ENCODE measurements at regions not wholly inside any gene's neighbourhood (a gene's known extent, or its start where the extent isn't known, plus 50 kb on each side); places are given as distances from the start of the nearest gene placed in this dataset.

DNA sequence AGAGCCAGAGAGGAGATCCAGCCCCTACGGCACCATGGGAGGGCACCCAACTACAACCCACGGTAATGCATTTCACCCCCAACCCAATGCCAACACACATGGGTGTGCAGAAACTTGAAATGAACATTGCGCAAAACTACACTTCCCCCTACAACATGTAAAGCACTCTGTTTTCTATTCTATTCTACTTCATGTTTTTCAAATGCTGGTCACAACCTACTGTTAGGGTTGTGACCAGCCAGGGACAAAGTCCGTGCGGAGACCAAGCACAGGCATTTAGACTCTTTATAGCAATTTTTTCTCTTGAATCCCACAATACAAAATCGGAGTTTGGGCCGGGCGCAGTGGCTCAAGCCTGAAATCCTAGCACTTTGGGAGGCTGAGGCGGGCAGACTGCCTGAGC, 90.6 kb downstream of the MRPL14 start:
- no peak overlapping the region for H3K4me3 Mint-ChIP-seq
- H3K27me3 Mint-ChIP-seq, result peaks cover 3% of the 10 kb centered on the region
- H3K9me3 Mint-ChIP-seq, result no peaks in the 10 kb centered on the region
- no peak overlapping the region for H3K27ac Mint-ChIP-seq
- intact Hi-C loops (cut with micrococcal nuclease), result no loop called here
- DNase-seq, result no peak
- H3K36me3 Mint-ChIP-seq (ENCODE audit: low read depth), result no peaks in the 10 kb centered on the region
- peaks cover 13% of the 10 kb centered on the region for H3K4me1 Mint-ChIP-seq

DNA sequence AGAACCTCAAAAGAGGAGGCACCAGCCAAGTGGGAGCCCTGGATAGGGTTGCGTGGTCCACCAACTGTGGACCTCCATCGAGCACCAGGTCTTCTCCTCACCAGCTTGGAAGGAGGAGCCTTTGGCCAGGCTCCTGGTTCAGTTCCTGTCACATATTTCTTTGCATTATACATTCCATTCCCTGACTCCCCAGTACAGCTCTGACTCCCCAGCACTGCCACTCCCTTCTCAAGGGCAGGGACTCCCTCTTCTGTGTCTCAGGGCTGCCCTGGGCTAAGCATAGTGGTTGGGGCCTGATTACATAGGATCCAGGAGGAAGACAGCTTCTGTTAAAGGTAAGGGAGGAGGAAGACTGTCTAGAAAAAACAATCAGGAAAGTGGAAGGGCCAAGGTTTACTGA, 91.1 kb downstream of the MRPL14 start:
- Mint-ChIP-seq H3K9me3 (no peaks in the 10 kb centered on the region), H3K36me3 (ENCODE audit: low read depth) (no peaks in the 10 kb centered on the region), H3K4me1 (peaks cover 8% of the 10 kb centered on the region), H3K27me3 (peaks cover 5% of the 10 kb centered on the region), H3K27ac (no peak overlapping the region), H3K4me3 (no peak overlapping the region)
- intact Hi-C loops (cut with micrococcal nuclease), result no loop called here
- no peak for DNase-seq

DNA sequence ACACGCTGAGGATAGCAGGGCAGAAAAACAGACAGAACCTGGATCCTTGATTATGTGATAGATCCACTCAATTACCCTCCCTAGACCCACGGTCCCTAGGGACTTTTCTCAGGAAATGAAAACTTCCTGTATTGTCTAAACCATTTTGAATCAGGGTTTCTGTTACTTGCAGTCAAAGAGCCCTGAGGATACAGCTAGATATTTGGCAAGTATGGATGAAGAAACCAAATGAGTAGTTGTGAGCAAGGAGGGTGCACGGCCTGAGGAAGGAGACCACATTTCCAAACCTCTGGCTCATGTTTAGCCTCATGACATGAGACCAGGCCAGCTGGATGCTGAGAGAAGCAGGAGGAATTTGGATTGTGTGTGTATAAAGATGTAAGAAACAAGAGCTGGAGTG, 91.6 kb downstream of the MRPL14 start:
- intact Hi-C loops (cut with micrococcal nuclease), result no loop called here
- no peak overlapping the region for H3K27ac Mint-ChIP-seq
- H3K4me3 Mint-ChIP-seq, result no peak overlapping the region
- no peaks in the 10 kb centered on the region for H3K36me3 Mint-ChIP-seq (ENCODE audit: low read depth)
- no peaks in the 10 kb centered on the region for H3K9me3 Mint-ChIP-seq
- H3K27me3 Mint-ChIP-seq, result peaks cover 5% of the 10 kb centered on the region
- no peak for DNase-seq
- H3K4me1 Mint-ChIP-seq, result peaks cover 6% of the 10 kb centered on the region

DNA sequence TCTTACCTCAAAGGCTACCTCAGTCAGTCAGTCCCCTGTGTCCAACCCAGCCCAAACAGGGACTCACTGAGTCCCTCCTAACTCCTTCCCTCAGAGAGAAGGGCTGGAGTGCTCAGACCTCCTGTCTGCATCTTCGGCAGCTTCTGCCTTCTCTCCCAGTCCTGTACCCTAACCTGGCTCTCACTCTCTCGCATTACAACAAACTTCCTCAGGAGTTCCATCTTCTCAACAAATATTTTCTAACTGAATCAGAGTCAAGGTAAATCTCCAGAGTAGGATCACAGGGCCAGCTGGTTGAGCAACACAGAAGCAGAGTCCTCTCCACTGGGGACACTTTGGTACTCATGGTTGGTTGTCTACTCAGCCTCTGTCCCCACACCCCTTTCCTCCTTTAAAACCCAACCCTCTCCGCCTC, 92.3 kb downstream of the MRPL14 start:
- Mint-ChIP-seq H3K27me3 (peaks cover 10% of the 10 kb centered on the region), H3K27ac (no peak overlapping the region), H3K4me3 (no peak overlapping the region), H3K36me3 (ENCODE audit: low read depth) (no peaks in the 10 kb centered on the region), H3K9me3 (no peaks in the 10 kb centered on the region), H3K4me1 (peaks cover 6% of the 10 kb centered on the region)
- intact Hi-C loops (cut with micrococcal nuclease), result no loop called here
- DNase-seq, result no peak

DNA sequence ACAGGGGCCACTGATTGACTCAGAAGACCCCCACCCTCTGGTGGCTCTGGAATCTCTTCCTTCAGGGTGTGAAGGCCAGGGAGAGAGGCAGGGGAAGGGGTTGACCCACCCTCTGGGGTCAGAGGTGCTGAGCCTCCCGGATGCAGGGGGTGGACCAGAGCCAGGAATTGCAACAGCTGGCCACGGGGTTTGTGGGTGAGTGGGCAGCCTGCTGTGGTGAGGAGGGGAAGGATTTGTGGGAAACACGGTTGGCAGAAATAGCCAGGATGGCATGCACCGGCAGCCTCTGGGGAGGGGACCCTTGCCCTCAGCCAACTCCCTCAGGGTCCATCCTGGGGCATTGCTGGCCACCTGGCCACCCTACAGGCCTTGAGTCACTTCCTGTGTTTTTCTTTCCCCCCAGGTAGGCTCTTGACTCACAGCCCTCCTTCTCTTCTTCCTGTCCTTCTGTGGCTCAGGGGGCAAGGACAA, 92.8 kb downstream of the MRPL14 start:
- Mint-ChIP-seq H3K27ac (no peak overlapping the region), H3K27me3 (peaks cover 11% of the 10 kb centered on the region), H3K9me3 (no peaks in the 10 kb centered on the region), H3K4me1 (peaks cover 6% of the 10 kb centered on the region), H3K4me3 (no peak overlapping the region), H3K36me3 (ENCODE audit: low read depth) (no peaks in the 10 kb centered on the region)
- intact Hi-C loops (cut with micrococcal nuclease), result no loop called here
- DNase-seq, result no peak

DNA sequence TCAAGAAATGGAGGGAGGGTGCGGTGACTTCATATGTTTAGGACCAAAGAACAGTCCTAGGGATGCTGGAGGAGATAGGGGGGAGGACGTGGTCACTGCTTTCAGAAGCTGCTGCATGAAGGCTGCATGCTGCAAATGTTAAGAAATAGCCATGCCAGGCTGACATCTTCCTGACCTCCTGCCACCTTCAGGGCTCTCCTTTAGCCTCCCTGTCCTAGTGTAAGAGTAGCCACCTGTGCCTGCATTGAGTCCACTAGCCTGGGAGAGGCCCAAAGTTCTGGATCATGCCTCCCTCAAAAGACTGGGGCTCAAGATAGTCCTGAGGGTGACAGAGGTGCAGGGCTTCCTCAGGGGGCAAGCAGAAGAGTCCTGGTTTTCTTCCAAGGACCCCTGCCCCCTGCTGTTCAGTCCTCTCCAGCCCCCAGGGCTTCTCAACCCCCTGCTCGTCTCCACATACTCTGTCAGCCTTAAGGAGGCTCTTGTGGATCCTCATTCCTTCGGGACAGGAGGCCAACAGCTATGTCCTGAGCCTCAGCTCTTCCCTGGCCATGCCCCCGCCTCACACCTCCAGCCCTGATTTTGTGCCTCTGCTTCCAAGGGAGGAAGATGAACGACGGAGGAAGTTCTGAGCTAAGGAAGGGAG, 96.3 kb downstream of the MRPL14 start:
- DNase-seq, result no peak
- H3K9me3 Mint-ChIP-seq, result no peaks in the 10 kb centered on the region
- H3K4me3 Mint-ChIP-seq, result no peak overlapping the region
- peaks cover 20% of the 10 kb centered on the region for H3K27me3 Mint-ChIP-seq
- peaks cover 6% of the 10 kb centered on the region for H3K4me1 Mint-ChIP-seq
- H3K27ac Mint-ChIP-seq, result no peak overlapping the region
- H3K36me3 Mint-ChIP-seq (ENCODE audit: low read depth), result no peaks in the 10 kb centered on the region
- intact Hi-C loops (cut with micrococcal nuclease), result no loop called here

DNA sequence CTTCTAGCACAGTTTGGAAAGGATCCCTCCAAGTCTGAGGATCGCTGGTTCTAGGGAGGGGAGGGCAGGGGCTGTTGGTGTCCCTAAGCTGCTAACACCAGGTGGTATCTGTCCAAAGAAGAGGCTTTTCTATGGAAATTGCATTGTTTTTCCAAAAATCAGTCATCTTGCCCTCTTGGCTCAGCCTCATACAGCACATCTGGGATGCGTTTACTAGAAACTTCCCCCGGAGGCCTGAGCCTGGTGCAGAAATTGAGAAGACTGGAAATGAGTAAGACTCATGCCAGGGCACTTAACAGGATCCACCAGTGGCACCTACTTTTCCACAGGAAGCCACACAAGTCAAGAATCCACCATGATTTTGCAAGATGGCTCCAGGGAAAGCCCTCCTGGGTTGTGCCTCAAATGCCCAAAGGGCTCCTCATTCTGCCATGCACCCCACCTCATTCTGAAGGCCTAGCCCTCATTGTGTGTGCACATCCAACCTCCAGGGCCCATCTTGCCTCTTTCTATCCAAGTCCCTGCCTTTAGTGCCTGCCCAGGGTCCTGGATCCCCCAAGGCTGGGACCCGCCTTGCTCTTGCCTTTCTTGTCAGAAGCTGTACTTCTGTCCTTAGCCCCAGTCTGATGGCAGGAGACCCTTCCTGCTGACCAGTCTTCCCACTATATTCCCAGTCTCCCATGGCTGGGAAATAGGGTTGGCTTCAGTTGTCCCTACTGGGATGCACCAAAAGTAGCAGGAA, 97.6 kb downstream of the MRPL14 start:
- no peak for DNase-seq
- intact Hi-C loops (cut with micrococcal nuclease), result no loop called here
- peaks cover 20% of the 10 kb centered on the region for H3K27me3 Mint-ChIP-seq

DNA sequence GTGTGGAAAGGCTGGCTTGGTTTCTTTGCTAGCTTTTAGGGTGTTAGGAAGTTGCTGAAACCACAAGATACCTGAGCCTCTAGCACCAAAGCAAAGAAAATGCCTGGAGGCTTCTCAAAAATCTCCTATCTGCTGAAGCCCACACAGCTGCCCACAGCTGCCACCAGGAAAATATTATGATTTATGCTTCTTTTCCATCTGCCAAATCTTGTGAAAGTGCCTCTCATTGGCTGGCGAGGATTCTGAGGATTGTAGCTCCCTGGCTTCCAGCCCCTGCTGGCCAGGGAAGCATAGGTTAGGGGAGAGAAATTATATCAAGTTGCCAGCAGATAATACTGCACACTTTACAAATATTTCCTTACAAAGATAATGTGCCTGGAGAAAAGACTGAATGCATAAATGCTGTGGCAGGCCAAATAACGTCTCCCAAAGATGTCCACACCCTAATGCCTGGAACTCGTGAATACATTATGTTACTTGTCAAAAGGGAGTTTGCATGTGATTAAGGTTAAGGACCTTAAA, 98.4 kb downstream of the MRPL14 start:
- H3K27ac Mint-ChIP-seq, result no peak overlapping the region
- H3K4me1 Mint-ChIP-seq, result peaks cover 3% of the 10 kb centered on the region
- intact Hi-C loops (cut with micrococcal nuclease), result no loop called here
- peaks cover 20% of the 10 kb centered on the region for H3K27me3 Mint-ChIP-seq
- no peaks in the 10 kb centered on the region for H3K36me3 Mint-ChIP-seq (ENCODE audit: low read depth)
- no peaks in the 10 kb centered on the region for H3K9me3 Mint-ChIP-seq
- no peak overlapping the region for H3K4me3 Mint-ChIP-seq
- no peak for DNase-seq

More for the DNA sequence above, 97.6 kb downstream of the MRPL14 start:
- Mint-ChIP-seq H3K4me3 (no peak overlapping the region), H3K4me1 (peaks cover 3% of the 10 kb centered on the region), H3K9me3 (no peaks in the 10 kb centered on the region), H3K27ac (no peak overlapping the region), H3K36me3 (ENCODE audit: low read depth) (no peaks in the 10 kb centered on the region)

DNA sequence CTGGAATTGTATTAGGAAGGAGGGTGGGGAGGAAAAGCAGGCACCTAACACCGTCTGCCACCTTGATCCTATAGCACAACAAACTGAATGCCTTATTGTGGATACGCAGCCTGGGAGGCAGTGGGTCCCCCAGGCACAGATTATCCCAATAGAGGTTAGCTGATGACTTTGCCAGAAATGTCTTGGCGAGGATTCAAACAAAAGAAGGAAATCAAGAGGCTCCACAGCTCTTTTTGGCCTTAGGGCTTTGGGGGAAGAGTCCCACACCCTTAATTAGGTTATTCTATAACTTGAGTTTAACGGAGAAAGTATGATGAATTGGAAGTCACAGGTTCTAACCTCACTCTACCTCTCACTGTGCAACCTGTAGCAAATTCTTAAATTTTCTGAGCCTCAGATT, 102.0 kb downstream of the MRPL14 start:
- no peak overlapping the region for H3K4me3 Mint-ChIP-seq
- DNase-seq, result no peak
- H3K36me3 Mint-ChIP-seq (ENCODE audit: low read depth), result no peaks in the 10 kb centered on the region
- no peak overlapping the region for H3K27ac Mint-ChIP-seq
- peaks cover 13% of the 10 kb centered on the region for H3K27me3 Mint-ChIP-seq
- peaks cover 3% of the 10 kb centered on the region for H3K4me1 Mint-ChIP-seq
- H3K9me3 Mint-ChIP-seq, result no peaks in the 10 kb centered on the region
- intact Hi-C loops (cut with micrococcal nuclease), result no loop called here

DNA sequence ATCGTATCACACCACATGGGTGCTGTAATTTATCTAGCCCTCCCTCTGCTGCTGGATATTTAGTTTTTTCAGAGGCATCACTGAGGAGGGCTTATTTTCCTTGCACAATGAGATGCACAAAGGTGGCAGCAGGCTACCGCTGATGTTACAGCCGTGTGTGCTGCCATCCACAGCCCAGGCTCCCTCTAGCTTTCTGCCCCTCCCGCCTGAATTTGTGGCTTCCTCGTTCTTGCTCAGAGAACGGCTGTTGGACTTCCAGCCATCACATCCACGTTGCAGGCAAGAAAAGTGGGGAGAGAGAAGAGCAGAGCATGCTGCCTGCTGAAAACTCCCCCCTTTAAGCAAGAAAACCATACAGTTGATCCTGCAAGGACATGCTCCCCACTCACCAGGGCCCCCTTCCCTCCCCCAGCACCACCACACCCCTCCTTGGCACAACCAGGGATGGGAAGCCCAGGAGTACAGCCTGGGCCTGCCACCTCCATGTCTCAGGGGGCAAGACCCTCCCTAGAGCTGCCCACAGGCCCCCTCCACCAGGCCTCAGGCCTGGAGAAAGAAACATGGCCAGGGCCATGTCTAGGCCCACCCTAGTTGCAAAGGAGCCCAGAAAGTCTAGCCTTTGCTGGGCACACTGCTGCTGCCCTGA, 102.6 kb downstream of the MRPL14 start:
- peaks cover 14% of the 10 kb centered on the region for H3K27me3 Mint-ChIP-seq

DNA sequence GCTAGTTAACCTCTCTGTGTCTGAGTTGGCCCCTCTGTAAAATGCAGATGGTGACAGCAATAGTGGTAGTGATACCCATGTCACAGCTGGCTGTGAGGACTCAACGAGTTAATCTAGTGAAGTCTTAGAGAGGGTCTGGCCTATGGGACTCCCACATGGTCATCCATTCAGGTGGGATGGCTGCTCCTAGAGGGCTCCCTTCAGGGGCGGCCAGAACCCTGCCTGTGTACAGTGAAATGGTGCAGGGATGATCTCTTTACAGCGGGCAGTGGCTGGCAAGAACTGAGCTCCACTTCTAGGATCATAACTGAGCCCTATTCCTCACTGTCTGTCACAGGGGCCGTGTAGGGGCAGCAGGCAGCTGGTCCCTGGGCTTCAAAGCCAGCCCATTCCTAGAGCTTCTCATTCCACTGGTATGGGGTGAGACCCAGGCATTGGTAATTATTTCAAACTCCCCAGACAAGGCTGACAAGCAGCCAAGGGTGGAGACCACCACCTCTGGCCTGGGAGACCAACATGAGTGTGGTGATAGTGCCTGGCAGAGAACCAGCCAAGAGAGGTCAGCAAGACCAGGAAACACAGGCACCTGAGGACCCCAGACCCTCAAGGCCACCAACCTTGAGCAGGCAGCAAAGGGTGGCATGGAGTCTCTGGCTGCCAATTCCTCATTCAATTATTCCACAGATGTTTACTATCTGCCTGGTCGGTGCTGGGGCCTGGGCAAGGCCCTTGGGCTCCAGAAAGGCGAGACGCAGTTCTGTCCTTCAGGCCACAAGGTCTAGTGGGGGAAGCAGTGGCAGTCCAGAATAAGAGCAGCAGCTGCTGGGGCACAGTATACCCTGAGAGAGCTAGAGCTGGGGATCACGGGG, 103.4 kb downstream of the MRPL14 start:
- intact Hi-C loops (cut with micrococcal nuclease), result no loop called here
- no peak for DNase-seq
- Mint-ChIP-seq H3K36me3 (ENCODE audit: low read depth) (no peaks in the 10 kb centered on the region), H3K4me3 (no peak overlapping the region), H3K4me1 (peaks cover 3% of the 10 kb centered on the region), H3K27ac (no peak overlapping the region), H3K27me3 (peaks cover 15% of the 10 kb centered on the region), H3K9me3 (no peaks in the 10 kb centered on the region)

More for the DNA sequence above, 102.6 kb downstream of the MRPL14 start:
- no peaks in the 10 kb centered on the region for H3K36me3 Mint-ChIP-seq (ENCODE audit: low read depth)
- intact Hi-C loops (cut with micrococcal nuclease), result no loop called here
- no peaks in the 10 kb centered on the region for H3K9me3 Mint-ChIP-seq
- no peak for DNase-seq
- no peak overlapping the region for H3K4me3 Mint-ChIP-seq
- no peak overlapping the region for H3K27ac Mint-ChIP-seq
- peaks cover 3% of the 10 kb centered on the region for H3K4me1 Mint-ChIP-seq

DNA sequence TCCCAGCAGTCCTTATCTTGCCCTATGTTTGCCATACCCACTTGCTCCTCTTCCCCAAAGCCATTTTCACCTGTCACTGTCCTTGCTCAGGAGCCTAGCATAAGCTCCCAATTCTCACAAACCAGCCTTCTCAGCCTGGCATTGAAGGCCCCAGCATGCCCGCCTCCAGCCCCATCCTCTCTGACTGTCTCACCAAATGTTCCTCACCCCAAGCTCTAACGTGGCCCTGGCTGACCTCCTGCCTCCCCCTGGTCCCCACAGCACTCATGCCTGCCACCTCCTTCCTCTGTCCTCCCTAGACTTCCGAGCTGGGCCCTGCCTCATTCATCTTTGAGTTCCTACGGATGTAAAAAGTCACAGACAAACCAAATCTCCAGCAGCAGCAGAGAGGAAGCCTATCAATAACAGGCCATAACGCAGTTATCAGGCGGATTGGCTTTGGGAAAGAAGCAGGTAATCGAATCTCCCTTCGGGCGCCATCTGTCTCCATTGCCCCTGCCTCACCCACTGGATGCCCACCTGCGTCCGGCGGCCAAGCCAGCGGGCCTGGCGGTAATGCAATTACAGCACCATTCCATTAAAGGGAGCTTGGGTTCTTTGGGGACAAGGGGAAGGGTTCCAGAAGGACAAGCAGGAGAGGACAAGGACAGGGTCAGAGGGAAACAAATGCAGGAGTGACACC, 104.4 kb downstream of the MRPL14 start:
- Mint-ChIP-seq H3K27ac (no peak overlapping the region), H3K36me3 (ENCODE audit: low read depth) (no peaks in the 10 kb centered on the region), H3K27me3 (peaks cover 13% of the 10 kb centered on the region), H3K4me1 (peaks cover 3% of the 10 kb centered on the region), H3K9me3 (no peaks in the 10 kb centered on the region), H3K4me3 (no peak overlapping the region)
- no peak for DNase-seq
- intact Hi-C loops (cut with micrococcal nuclease), result no loop called here

DNA sequence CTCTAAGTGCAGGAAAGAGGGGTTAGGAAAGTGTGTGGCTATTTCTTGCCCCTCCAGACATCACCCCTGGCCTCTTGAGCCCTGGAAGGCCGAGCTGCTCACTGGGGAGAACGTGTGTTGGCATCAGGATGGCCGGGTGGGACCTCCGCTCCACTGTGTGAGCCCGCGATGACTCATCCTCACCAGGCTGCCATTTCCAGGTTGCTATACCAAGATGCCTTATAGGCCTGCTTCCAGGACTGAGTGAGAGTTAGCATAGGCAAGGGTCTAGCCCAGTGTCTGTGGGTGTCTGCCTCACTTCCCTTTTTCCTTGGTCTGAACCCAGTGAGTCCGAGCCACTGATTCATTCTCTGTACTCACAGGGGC, 105.0 kb downstream of the MRPL14 start:
- Mint-ChIP-seq H3K36me3 (ENCODE audit: low read depth) (no peaks in the 10 kb centered on the region), H3K4me1 (peaks cover 3% of the 10 kb centered on the region), H3K9me3 (no peaks in the 10 kb centered on the region), H3K4me3 (no peak overlapping the region), H3K27me3 (peaks cover 13% of the 10 kb centered on the region), H3K27ac (no peak overlapping the region)
- no peak for DNase-seq
- intact Hi-C loops (cut with micrococcal nuclease), result no loop called here
